Gastrocnemius medialis (tissue), 4 donors: ENCODE measurements at regions not wholly inside any gene's neighbourhood (a gene's known extent, or its start where the extent isn't known, plus 50 kb on each side); places are given as distances from the start of the nearest gene placed in this dataset.
A peak's percentile ranks its signal among the peaks of the same experiment; 100 is the strongest.

Source experiments
- ATAC-seq, 2 donors: fragments of 150-250 bp; one replicate each; pipeline ENCODE4 v1.9.1; 2016
- DNase-seq, 2 donors: peaks; one replicate each; pipeline ENCODE4 v3.0.0-alpha.2; 2019
- H3K27ac ChIP-seq, 4 donors: fragments of 200-600 bp; sonication (generic); 1 replicate in 1 of 4; 2 replicates in 3 of 4; pipeline ENCODE4 v1.5.1; 2016 to 2018; ENCODE audit warnings: mild to moderate bottlenecking in 2 of 4, moderate library complexity in 1 of 4
- H3K27me3 ChIP-seq, 3 donors: fragments of 200-600 bp; sonication (generic) in 2 of 3; 1 replicate in 1 of 3; 2 replicates in 2 of 3; pipeline versions ENCODE4 v1.5.1 to v1.6.0; 2016 to 2019; ENCODE audit warnings: mild to moderate bottlenecking in 1 of 3, moderate library complexity in 1 of 3
- H3K36me3 ChIP-seq, 2 donors: fragments of 200-600 bp; sonication (generic) in 1 of 2; one replicate each; pipeline ENCODE4 v1.5.1; 2017 to 2018
- H3K4me1 ChIP-seq, 2 donors: fragments of 200-600 bp; sonication (generic) in 1 of 2; one replicate each; pipeline ENCODE4 v1.5.1; 2016 to 2017; ENCODE audit warnings: mild to moderate bottlenecking in 2 of 2
- H3K4me3 ChIP-seq, 4 donors: fragments of 200-600 bp; sonication (generic) in 3 of 4; 1 replicate in 1 of 4; 2 replicates in 3 of 4; pipeline ENCODE4 v1.5.1; 2016 to 2019; ENCODE audit warnings: mild to moderate bottlenecking in 2 of 4
- H3K9me3 ChIP-seq, 3 donors: fragments of 200-600 bp; sonication (generic) in 2 of 3; 1 replicate in 1 of 3; 2 replicates in 2 of 3; pipeline ENCODE4 v1.5.1; 2016 to 2019
- POLR2A ChIP-seq, 2 donors: fragments of 450-650 bp; IDR thresholded peaks; one replicate each; pipeline ENCODE4 v1.6.1; 2017; ENCODE audit warnings: antibody characterized with exemption in 2 of 2, mild to moderate bottlenecking in 2 of 2, moderate library complexity in 2 of 2
- in situ Hi-C, 4 donors: fragments of 200-750 bp; cut with MboI; loops; one replicate each; pipeline versions ENCODE4 v1.15.0 to v1.8.0; 2017; ENCODE audit warnings: low sequenced_read_pairs in 4 of 4
- intact Hi-C: fragments of 100-400 bp; cut with DNase I; formaldehyde crosslinking; loops from one replicate; pipeline ENCODE4 v1.15.1; 2023; ENCODE audit warnings: low total_unique reads
- TF ChIP-seq, protein P1 (sequence below), 5 experiments: fragments of 450-650 bp in 3 of 5; fragments of 200-600 bp in 2 of 5; sonication (generic) in 2 of 5; IDR thresholded peaks in 4 of 5; conservative IDR thresholded peaks in 1 of 5; 1 replicate in 4 of 5; 2 replicates in 1 of 5; pipeline ENCODE4 v1.5.1; 2016 to 2019; ENCODE audit warnings: antibody characterized with exemption in 5 of 5, mild to moderate bottlenecking in 3 of 5, moderate library complexity in 3 of 5

DNA sequence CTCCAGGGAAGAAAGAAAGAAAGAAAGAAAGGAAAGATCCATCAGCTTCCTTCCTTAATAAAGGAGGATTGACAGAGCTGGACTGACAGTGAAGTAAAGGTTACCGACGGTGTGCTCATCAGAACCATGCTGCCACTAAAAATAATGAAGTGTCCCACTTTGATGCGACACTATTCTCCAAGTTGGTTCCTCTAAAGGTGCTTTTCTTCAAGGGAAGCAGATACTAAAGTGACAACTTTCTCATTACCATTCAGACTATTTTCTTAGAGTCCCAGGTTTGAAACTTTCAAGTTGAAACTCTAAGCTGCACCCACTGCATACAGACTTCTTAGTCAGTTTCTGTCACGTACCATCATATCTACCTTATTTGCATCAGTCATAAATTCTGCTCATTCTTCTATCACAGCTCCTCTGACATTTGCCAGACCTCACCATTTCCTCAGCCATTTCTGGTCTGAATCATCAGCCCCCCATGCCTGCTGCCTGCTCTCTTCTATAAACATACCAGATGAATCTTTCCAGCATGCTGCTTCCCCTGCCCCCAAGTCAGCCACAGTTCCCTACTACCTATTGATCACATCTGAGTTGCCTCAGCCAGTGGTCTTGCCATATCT, 177.6 kb downstream of the DEPDC1B start:
- Histone ChIP-seq H3K36me3 (no peaks in the 10 kb centered on the region), H3K9me3 (no peaks in the 10 kb centered on the region), H3K4me1 (no peaks in the 10 kb centered on the region), H3K27ac (no peak overlapping the region), H3K27me3 (no peaks in the 10 kb centered on the region), H3K4me3 (no peak overlapping the region)
- ATAC-seq (no peak), DNase-seq (no peak)
- TF ChIP-seq, protein P1, sequence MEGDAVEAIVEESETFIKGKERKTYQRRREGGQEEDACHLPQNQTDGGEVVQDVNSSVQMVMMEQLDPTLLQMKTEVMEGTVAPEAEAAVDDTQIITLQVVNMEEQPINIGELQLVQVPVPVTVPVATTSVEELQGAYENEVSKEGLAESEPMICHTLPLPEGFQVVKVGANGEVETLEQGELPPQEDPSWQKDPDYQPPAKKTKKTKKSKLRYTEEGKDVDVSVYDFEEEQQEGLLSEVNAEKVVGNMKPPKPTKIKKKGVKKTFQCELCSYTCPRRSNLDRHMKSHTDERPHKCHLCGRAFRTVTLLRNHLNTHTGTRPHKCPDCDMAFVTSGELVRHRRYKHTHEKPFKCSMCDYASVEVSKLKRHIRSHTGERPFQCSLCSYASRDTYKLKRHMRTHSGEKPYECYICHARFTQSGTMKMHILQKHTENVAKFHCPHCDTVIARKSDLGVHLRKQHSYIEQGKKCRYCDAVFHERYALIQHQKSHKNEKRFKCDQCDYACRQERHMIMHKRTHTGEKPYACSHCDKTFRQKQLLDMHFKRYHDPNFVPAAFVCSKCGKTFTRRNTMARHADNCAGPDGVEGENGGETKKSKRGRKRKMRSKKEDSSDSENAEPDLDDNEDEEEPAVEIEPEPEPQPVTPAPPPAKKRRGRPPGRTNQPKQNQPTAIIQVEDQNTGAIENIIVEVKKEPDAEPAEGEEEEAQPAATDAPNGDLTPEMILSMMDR (IDR thresholded peaks at IDR 0.05 in 4 of 5, conservative IDR thresholded peaks at IDR 0.05 in 1 of 5) = no peak
- no peak for TF ChIP-seq POLR2A (IDR thresholded peaks at IDR 0.05)
- in situ Hi-C loops (no loop called here), intact Hi-C loops (no loop called here)

DNA sequence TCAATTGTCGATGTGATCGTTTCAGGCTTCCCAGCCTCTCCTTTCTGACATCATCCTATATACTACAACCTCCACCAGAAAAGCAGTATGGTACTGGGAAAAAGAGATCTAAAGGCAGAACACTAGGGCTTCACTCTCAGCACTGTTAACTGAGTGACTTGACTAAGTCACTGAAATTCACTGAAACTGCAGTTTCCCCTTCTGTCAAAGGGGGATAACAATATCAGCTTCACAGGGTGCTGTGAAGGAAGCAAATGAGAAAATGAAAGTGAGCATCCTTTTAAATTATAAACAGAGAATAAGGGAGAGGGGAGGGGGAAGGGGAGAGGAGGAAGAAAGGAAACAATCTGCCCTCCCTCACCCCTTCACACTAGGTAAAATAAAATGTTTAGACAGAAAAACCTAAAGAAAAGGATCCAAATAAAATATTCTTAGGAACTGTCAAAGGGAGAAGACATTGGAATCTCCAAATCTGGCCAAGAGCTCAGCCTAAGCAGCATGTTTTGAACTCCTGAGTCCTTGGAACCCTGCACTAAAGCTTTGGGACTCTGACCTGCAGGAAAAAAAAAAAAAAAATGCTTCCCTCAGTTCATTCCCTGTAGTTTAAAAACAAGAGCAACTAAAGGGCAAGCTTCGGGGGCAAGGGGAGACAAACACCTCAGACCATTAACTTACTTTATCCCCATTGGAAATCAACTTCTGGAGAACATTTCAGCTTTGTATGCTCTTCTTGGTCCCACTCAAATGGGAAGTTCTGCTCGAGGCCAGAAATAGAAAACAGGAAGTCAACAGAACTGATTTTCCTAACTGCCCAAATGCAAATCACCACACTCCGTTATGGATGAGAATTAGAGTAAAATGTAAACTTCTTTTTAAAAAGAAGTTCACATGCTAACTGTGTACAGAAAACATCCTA, 178.3 kb downstream of the DEPDC1B start:
- in situ Hi-C loops = no loop called here
- Histone ChIP-seq H3K4me3 (no peak overlapping the region), H3K9me3 (no peaks in the 10 kb centered on the region), H3K27ac (no peak overlapping the region), H3K4me1 (no peaks in the 10 kb centered on the region), H3K27me3 (no peaks in the 10 kb centered on the region), H3K36me3 (no peaks in the 10 kb centered on the region)
- TF ChIP-seq, protein P1 (IDR thresholded peaks at IDR 0.05 in 4 of 5, conservative IDR thresholded peaks at IDR 0.05 in 1 of 5) = no peak
- no peak for ATAC-seq
- intact Hi-C loops = no loop called here
- DNase-seq = no peak

DNA sequence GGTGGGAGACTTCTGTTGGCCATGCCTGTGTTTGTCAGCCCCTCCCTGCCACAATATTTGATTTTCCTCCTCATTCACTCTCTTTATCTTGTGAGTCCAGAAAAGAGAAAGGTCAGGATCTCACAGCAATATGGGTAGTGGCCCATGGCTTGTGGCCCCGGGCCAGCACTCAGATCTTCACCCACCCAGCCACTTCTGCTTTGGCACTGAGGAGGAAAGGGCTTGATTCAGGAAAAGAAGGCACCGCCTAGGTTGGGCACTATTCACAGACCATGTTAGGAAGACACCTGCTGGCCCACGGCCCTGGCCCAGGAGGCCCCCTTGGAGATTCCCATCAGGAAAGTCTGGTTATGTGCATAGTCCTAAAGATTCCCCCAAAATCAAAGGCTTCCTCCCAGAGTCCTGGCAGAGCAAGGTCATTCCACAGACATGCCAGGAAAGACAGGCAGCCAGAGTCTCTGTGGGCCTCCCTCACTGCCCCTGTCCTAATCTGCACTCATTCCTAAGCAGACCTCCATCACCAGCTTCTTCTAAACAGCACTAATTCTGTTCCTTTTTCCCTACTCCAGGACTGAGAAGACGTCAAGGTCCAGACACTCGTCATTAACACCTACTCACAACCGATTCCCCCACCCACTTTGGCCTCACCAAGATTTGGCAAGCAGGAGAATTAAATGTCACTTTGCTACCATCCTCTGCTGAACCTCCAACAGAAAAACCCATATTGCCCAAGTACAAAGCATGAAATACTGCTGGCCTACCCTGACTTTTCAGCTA, 179.3 kb downstream of the DEPDC1B start:
- in situ Hi-C loops = no loop called here
- DNase-seq (no peak), ATAC-seq (no peak)
- Histone ChIP-seq H3K4me1 (no peaks in the 10 kb centered on the region), H3K4me3 (no peak overlapping the region), H3K9me3 (no peaks in the 10 kb centered on the region), H3K36me3 (no peaks in the 10 kb centered on the region), H3K27me3 (no peaks in the 10 kb centered on the region), H3K27ac (no peak overlapping the region)
- intact Hi-C loops = no loop called here
- TF ChIP-seq, protein P1 (IDR thresholded peaks at IDR 0.05 in 4 of 5, conservative IDR thresholded peaks at IDR 0.05 in 1 of 5) = no peak
- TF ChIP-seq POLR2A (IDR thresholded peaks at IDR 0.05) = no peak

DNA sequence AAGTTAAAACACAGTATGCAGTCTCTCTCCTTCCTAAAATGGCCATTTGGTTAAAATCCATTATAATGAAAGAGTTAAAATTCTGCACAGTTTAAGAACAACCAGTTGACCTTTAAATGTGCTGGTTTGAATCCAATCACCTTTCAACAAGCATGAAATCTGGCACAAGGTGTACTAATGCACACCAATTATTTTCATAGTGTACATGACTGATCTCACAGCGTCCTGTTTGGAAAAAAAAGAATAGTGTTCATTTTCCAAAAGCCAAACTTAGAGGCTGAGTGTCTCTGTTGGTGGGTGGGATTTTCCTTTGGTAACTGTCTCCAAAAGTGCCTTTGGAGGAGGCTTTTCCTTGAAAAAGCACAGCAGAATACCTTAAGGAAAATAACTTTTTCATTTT, 180.6 kb downstream of the DEPDC1B start:
- TF ChIP-seq POLR2A (IDR thresholded peaks at IDR 0.05) = no peak
- TF ChIP-seq, protein P1 (IDR thresholded peaks at IDR 0.05 in 4 of 5, conservative IDR thresholded peaks at IDR 0.05 in 1 of 5) = no peak
- H3K27ac ChIP-seq = peak overlapping the region in 1 of 4 donors; percentile 21
- in situ Hi-C loops = no loop called here

More for the DNA sequence above, 180.6 kb downstream of the DEPDC1B start:
- no peaks in the 10 kb centered on the region for H3K9me3 ChIP-seq
- intact Hi-C loops = no loop called here
- no peak overlapping the region for H3K4me3 ChIP-seq
- no peak for DNase-seq
- no peaks in the 10 kb centered on the region for H3K36me3 ChIP-seq
- H3K4me1 ChIP-seq = no peaks in the 10 kb centered on the region
- H3K27me3 ChIP-seq = no peaks in the 10 kb centered on the region
- no peak for ATAC-seq
